ENCODE measurements at regions not wholly inside any gene's neighbourhood (a gene's known extent, or its start where the extent isn't known, plus 50 kb on each side); places are given as distances from the start of the nearest gene placed in this dataset.
"Not testable (repeated sequence)": the region's sequence is repeated elsewhere in the genome, so short reads cannot be mapped to it uniquely, and the experiment has no call there.

GRCh38 chr14:71765505-71765904, 166.7 kb upstream of the RGS6 start:
- H3K27me3 ChIP-seq = no peaks in the 10 kb centered on the region
- intact Hi-C loops (cut with DNase I) = no loop called here
- H3K9me3 ChIP-seq = peaks cover 0 to 8% (median 0%) of the 10 kb centered on the region in 3 donors
- TF ChIP-seq POLR2A (IDR thresholded peaks at IDR 0.05) = no peak
- TF ChIP-seq, protein P1, sequence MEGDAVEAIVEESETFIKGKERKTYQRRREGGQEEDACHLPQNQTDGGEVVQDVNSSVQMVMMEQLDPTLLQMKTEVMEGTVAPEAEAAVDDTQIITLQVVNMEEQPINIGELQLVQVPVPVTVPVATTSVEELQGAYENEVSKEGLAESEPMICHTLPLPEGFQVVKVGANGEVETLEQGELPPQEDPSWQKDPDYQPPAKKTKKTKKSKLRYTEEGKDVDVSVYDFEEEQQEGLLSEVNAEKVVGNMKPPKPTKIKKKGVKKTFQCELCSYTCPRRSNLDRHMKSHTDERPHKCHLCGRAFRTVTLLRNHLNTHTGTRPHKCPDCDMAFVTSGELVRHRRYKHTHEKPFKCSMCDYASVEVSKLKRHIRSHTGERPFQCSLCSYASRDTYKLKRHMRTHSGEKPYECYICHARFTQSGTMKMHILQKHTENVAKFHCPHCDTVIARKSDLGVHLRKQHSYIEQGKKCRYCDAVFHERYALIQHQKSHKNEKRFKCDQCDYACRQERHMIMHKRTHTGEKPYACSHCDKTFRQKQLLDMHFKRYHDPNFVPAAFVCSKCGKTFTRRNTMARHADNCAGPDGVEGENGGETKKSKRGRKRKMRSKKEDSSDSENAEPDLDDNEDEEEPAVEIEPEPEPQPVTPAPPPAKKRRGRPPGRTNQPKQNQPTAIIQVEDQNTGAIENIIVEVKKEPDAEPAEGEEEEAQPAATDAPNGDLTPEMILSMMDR (IDR thresholded peaks at IDR 0.05) = no peak
- H3K4me1 ChIP-seq = no peaks in the 10 kb centered on the region
- no peak overlapping the region for H3K27ac ChIP-seq
- no peaks in the 10 kb centered on the region for H3K36me3 ChIP-seq (replicated peaks in 1 of 2; ENCODE audit: insufficient read depth in 1 of 2, low read depth in 2 of 2)
- H3K4me3 ChIP-seq = no peak overlapping the region
- WGBS, 2 donors = 69 to 71% methylated on average over 1 of the region's 1 CpG
- no peak for DNase-seq
- no peak for ATAC-seq

GRCh38 chr14:71770431-71770830, 161.8 kb upstream of the RGS6 start:
- WGBS, 2 donors = 77 to 93% methylated on average over 3 of the region's 3 CpGs

DNA sequence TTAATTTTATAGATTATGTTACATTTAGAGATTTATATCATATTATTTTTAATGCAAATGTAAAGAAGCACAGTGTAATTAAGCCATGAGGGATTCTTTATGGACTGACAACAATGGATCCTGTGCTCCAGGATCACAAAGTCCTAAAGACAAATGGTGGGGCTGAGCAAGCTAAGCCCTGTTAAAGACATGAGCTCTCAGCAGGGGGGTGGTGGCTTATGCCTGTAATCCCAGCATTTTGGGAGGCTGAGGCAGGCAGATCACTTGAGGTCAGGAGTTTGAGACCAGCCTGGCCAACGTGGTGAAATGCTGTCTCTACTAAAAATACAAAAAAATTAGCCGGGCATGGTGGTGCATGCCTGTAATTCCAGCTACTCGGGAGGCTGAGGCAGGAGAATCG, 160.8 kb upstream of the RGS6 start:
- not testable (repeated sequence) for ATAC-seq

More at GRCh38 chr14:71770431-71770830, 161.8 kb upstream of the RGS6 start:
- Histone ChIP-seq H3K4me1 (no peaks in the 10 kb centered on the region), H3K4me3 (no peak overlapping the region), H3K36me3 (replicated peaks in 1 of 2; ENCODE audit: insufficient read depth in 1 of 2, low read depth in 2 of 2) (no peaks in the 10 kb centered on the region), H3K9me3 (peaks cover 0 to 8% (median 0%) of the 10 kb centered on the region in 3 donors), H3K27ac (no peak overlapping the region), H3K27me3 (no peaks in the 10 kb centered on the region)
- TF ChIP-seq, protein P1 (IDR thresholded peaks at IDR 0.05) = no peak
- TF ChIP-seq POLR2A (IDR thresholded peaks at IDR 0.05) = no peak
- DNase-seq (no peak), ATAC-seq (no peak)
- intact Hi-C loops (cut with DNase I) = no loop called here

DNA sequence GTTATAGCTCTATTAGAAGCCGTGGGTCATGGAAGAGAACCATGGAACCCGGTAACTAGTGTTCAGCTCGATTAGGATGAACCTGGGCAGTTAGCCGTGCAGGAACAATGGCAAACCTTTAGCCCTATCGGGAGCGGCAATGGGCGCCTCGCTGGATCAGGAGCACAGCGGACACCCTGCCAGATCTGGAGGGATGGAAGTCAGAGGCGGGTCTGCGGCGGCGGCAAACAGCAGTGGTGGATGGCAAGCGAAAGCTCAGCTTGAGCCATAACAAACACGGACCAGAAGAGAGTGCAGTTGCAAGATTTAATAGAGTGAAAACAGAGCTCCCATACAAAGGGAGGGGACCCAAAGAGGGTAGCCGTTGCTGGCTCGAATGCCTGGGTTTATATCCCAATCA, 160.2 kb upstream of the RGS6 start:
- DNase-seq; intact Hi-C loops (cut with DNase I); ATAC-seq; H3K27me3 ChIP-seq; H3K4me1 ChIP-seq; H3K4me3 ChIP-seq; H3K36me3 ChIP-seq (replicated peaks in 1 of 2; ENCODE audit: insufficient read depth in 1 of 2, low read depth in 2 of 2); H3K9me3 ChIP-seq; H3K27ac ChIP-seq: not testable (repeated sequence)
- WGBS, 2 donors = 84 to 85% methylated on average over 17 of the region's 17 CpGs

More for the DNA sequence above, 160.8 kb upstream of the RGS6 start:
- H3K9me3 ChIP-seq; H3K27ac ChIP-seq; H3K27me3 ChIP-seq; intact Hi-C loops (cut with DNase I); DNase-seq; H3K36me3 ChIP-seq (replicated peaks in 1 of 2; ENCODE audit: insufficient read depth in 1 of 2, low read depth in 2 of 2); H3K4me3 ChIP-seq; H3K4me1 ChIP-seq: not testable (repeated sequence)
- 59 to 66% methylated on average over 4 of the region's 4 CpGs for WGBS, 2 donors

DNA sequence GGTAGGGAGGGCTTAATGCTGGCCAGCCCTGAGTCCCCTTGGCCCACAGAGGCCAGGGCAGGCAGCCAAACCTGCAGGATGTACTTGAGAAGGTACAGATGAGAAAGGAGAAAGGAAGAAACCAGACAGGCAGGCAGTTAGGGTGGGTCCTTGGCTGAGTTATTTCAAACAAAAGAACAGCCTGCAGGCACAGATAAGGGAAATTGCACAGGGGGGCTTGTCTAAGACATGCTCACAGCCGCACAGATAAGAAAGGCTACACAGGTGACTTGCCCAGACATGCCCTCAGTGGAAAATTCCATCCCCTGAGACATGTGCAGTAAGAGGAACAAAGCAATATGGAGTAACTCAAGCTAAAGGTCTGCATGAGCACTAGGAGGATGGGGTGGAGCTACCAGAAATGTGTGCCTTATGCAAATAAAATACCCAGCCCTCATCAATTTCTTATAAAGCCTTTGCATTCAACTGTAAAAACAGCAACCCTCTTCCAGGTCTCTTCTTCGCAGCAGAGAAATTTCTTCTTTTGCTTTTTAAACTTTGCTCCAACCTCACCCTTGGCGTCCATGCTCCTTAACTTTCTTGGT, 158.2 kb upstream of the RGS6 start:
- Histone ChIP-seq H3K36me3 (replicated peaks in 1 of 2; ENCODE audit: insufficient read depth in 1 of 2, low read depth in 2 of 2) (no peaks in the 10 kb centered on the region), H3K4me3 (no peak overlapping the region), H3K27ac (no peak overlapping the region), H3K27me3 (no peaks in the 10 kb centered on the region), H3K4me1 (no peaks in the 10 kb centered on the region), H3K9me3 (peaks cover 0 to 8% (median 0%) of the 10 kb centered on the region in 3 donors)
- 66% methylated on average over 3 of the region's 3 CpGs for WGBS, 2 donors
- TF ChIP-seq, protein P1 (IDR thresholded peaks at IDR 0.05) = no peak
- no peak for TF ChIP-seq POLR2A (IDR thresholded peaks at IDR 0.05)
- ATAC-seq = no peak
- no peak for DNase-seq
- intact Hi-C loops (cut with DNase I) = no loop called here

Measured in body of pancreas (tissue), 4 donors.